IMR-90 (cell line): ENCODE measurements at regions not wholly inside any gene's neighbourhood (a gene's known extent, or its start where the extent isn't known, plus 50 kb on each side); places are given as distances from the start of the nearest gene placed in this dataset.

Source experiments
- ATAC-seq: fragments of 200-7000 bp; cut with Tn5 transposase; 2 replicates; pipeline ENCODE4 v1.9.1; 2020; ENCODE audit warnings: low read depth, mild to moderate bottlenecking, moderate library complexity
- BruUV-seq: library from RNA; stranded (reverse); fragments of 400-500 nt; replicated peaks from 2 replicates; lab custom pipeline; 2021; lab: Mats Ljungman, UMichigan
- CTCF ChIA-PET: fragments of 300-600 bp; formaldehyde crosslinking; extraction: SDS; loops from one replicate; lab custom pipeline; 2021; ENCODE audit warnings: antibody characterized with exemption; lab: Yijun Ruan, JAX
- POLR2A ChIA-PET: fragments of 300-600 bp; sonication (Branson Sonifier 250); formaldehyde crosslinking; loops from one replicate; lab custom pipeline; 2022; ENCODE audit warnings: antibody characterized with exemption; ENCODE audit not compliant: unreplicated experiment; lab: Charles Lee
- DNase-seq: peaks from one replicate; pipeline ENCODE4 v3.0.0; 2013
- H2AFZ ChIP-seq: replicated peaks from 2 replicates; pipeline ENCODE3; 2013; ENCODE audit warnings: low read length, mild to moderate bottlenecking; ENCODE audit not compliant: poor library complexity
- H2AK5ac ChIP-seq: 2 replicates; pipeline ENCODE4 v1.6.1; 2013; ENCODE audit warnings: low read depth, low read length, inconsistent platforms
- H2AK9ac ChIP-seq: replicated peaks from 2 replicates; pipeline ENCODE3; 2013; ENCODE audit warnings: mild to moderate bottlenecking, low read depth, low read length, moderate library complexity; ENCODE audit not compliant: poor library complexity
- H2BK120ac ChIP-seq: 2 replicates; pipeline ENCODE4 v1.6.1; 2013; ENCODE audit warnings: low read depth, low read length, inconsistent platforms
- H2BK15ac ChIP-seq: 3 replicates; pipeline ENCODE4 v1.6.1; 2013; ENCODE audit warnings: low read depth, low read length, inconsistent platforms
- H2BK20ac ChIP-seq: 2 replicates; pipeline ENCODE4 v1.6.1; 2013; ENCODE audit warnings: low read depth, mild to moderate bottlenecking, inconsistent platforms, low read length, moderate library complexity
- H2BK5ac ChIP-seq: 2 replicates; pipeline ENCODE4 v1.6.1; 2013; ENCODE audit warnings: mild to moderate bottlenecking, low read depth, low read length, inconsistent platforms; ENCODE audit not compliant: poor library complexity, severe bottlenecking
- H3K14ac ChIP-seq: replicated peaks from 2 replicates; pipeline ENCODE4 v1.6.1; 2013; ENCODE audit warnings: low read depth, low read length, inconsistent platforms
- H3K18ac ChIP-seq: 2 replicates; pipeline ENCODE4 v1.6.1; 2013; ENCODE audit warnings: low read depth, low read length, control low read depth
- H3K23ac ChIP-seq: 2 replicates; pipeline ENCODE4 v1.6.1; 2013; ENCODE audit warnings: low read depth, low read length, inconsistent platforms
- H3K27ac ChIP-seq: 2 replicates; pipeline ENCODE4 v1.5.1; 2013; ENCODE audit warnings: mild to moderate bottlenecking, control low read depth, low read length; ENCODE audit not compliant: insufficient read depth
- H3K27me3 ChIP-seq: 2 replicates; pipeline ENCODE4 v1.6.1; 2013; ENCODE audit warnings: low read length; ENCODE audit not compliant: control insufficient read depth, insufficient read depth
- H3K36me3 ChIP-seq: 2 replicates; pipeline ENCODE4 v1.6.1; 2013; ENCODE audit warnings: low read length, mixed read lengths; ENCODE audit not compliant: control insufficient read depth, insufficient read depth
- H3K4ac ChIP-seq: 2 replicates; pipeline ENCODE4 v1.6.1; 2013; ENCODE audit warnings: low read depth, low read length, inconsistent platforms
- H3K4me1 ChIP-seq: 2 replicates; pipeline ENCODE4 v1.6.1; 2013; ENCODE audit warnings: low read length, mixed read lengths; ENCODE audit not compliant: control insufficient read depth, insufficient read depth
- H3K4me2 ChIP-seq: 2 replicates; pipeline ENCODE4 v1.6.1; 2013; ENCODE audit warnings: low read depth, mild to moderate bottlenecking, control low read depth, low read length, moderate library complexity
- H3K4me3 ChIP-seq: 2 replicates; pipeline ENCODE4 v1.5.1; 2013; ENCODE audit warnings: low read depth, mild to moderate bottlenecking, control low read depth, low read length, moderate library complexity; ENCODE audit not compliant: insufficient read depth
- H3K56ac ChIP-seq: 2 replicates; pipeline ENCODE4 v1.6.1; 2013; ENCODE audit warnings: low read length, inconsistent platforms; ENCODE audit not compliant: insufficient read depth; ENCODE audit errors: extremely low read depth
- H3K79me1 ChIP-seq, 2 experiments: 2 replicates each; pipeline ENCODE4 v1.6.1; 2013; ENCODE audit warnings: low read length in 2 of 2, inconsistent platforms in 1 of 2, low read depth in 1 of 2
- H3K9ac ChIP-seq: 2 replicates; pipeline ENCODE4 v1.6.1; 2013; ENCODE audit warnings: low read depth, low read length, control low read depth
- H3K9me1 ChIP-seq: 2 replicates; pipeline ENCODE4 v1.6.1; 2013; ENCODE audit warnings: low read length, inconsistent platforms; ENCODE audit not compliant: insufficient read depth
- H3K9me3 ChIP-seq: 2 replicates; pipeline ENCODE4 v1.6.1; 2013; ENCODE audit warnings: low read length; ENCODE audit not compliant: control insufficient read depth, insufficient read depth
- H4K20me1 ChIP-seq: 2 replicates; pipeline ENCODE4 v1.6.1; 2013; ENCODE audit warnings: low read length, inconsistent platforms; ENCODE audit not compliant: insufficient read depth
- H4K5ac ChIP-seq: 2 replicates; pipeline ENCODE4 v1.6.1; 2013; ENCODE audit warnings: mild to moderate bottlenecking, low read depth, low read length, control low read depth
- H4K8ac ChIP-seq, 2 experiments: 2 replicates each; pipeline ENCODE4 v1.6.1; 2013; ENCODE audit warnings: low read depth in 2 of 2, low read length in 2 of 2, control low read depth in 1 of 2, inconsistent platforms in 1 of 2
- H4K91ac ChIP-seq: 2 replicates; pipeline ENCODE4 v1.6.1; 2013; ENCODE audit warnings: low read depth, low read length, inconsistent platforms; ENCODE audit not compliant: insufficient read depth
- CEBPB ChIP-seq: IDR thresholded peaks from 2 replicates; pipeline ENCODE4 v1.6.1; 2012; ENCODE audit warnings: low read depth, low read length, improper control_type of control experiment
- ELK1 ChIP-seq: fragments of 150-350 bp; IDR thresholded peaks from 2 replicates; pipeline ENCODE4 v1.6.1; 2016; ENCODE audit warnings: low read depth, mild to moderate bottlenecking, low read length, moderate library complexity, borderline replicate concordance
- FOS ChIP-seq: fragments of 150-350 bp; IDR thresholded peaks from 2 replicates; pipeline ENCODE4 v1.6.1; 2016; ENCODE audit warnings: low read depth, low read length
- POLR2A ChIP-seq: IDR thresholded peaks from 2 replicates; pipeline ENCODE4 v1.6.1; 2012; ENCODE audit warnings: mild to moderate bottlenecking, low read depth, low read length
- RAD21 ChIP-seq: IDR thresholded peaks from 2 replicates; pipeline ENCODE4 v1.6.1; 2012; ENCODE audit warnings: low read length, improper control_type of control experiment
- RFX5 ChIP-seq: IDR thresholded peaks from 2 replicates; pipeline ENCODE4 v1.8.0; 2012; ENCODE audit warnings: low read depth, mild to moderate bottlenecking, low read length, moderate library complexity
- WGBS, 2 experiments: methylation state at CpG; one replicate each; pipeline versions ENCODE4 v1.1.5 to v1.1.7; 2013; ENCODE audit warnings: missing lambda C conversion rate in 2 of 2; ENCODE audit not compliant: insufficient read length in 1 of 2; ENCODE audit errors: extremely low coverage in 2 of 2; 5-methylcytosine and 5-hydroxymethylcytosine counted together
- dilution Hi-C: fragments of 300-500 bp; cut with HindIII; formaldehyde crosslinking; loops from one replicate; pipeline ENCODE4 v1.14.3; 2018; ENCODE audit warnings: low sequenced_read_pairs; ENCODE audit not compliant: unreplicated experiment
- in situ Hi-C: fragments of 300-500 bp; cut with MboI; formaldehyde crosslinking; loops from 3 replicates; pipeline ENCODE4 v1.14.3; 2019; ENCODE audit warnings: low sequenced_read_pairs, inconsistent platforms, mixed read lengths
- intact Hi-C: fragments of 100-400 bp; cut with micrococcal nuclease; formaldehyde crosslinking; loops from 2 replicates; pipeline ENCODE4 v1.10.0; 2022

DNA sequence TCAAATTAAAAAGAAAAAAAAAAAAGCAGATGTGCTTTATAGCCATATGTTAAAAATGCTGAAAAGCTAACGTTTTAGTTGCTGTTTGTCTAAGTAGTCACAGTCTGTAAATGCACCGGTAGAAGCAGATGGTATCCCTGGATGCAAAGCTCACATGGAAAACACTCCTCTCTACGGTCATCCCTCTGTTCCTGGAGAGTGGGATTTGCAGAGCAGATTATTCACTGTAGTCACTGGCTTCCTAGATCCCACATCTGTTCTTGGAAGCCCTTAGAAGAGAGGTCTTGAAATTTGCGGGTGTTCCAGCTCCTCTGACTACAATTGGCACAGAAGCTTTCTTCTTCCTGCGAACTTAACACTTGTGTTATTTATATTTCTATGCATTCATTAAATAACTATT lies 186.6 kb downstream of the PMP22 start:
- TF ChIP-seq RAD21 (no peak), FOS (no peak), ELK1 (no peak), CEBPB (no peak), RFX5 (no peak), POLR2A (no peak)
- no peak overlapping the region for H4K8ac ChIP-seq
- in situ Hi-C loops, result no loop called here
- no peak for DNase-seq
- H3K79me1 ChIP-seq, result no peaks in the 10 kb centered on the region
- H3K4ac ChIP-seq, result no peak overlapping the region
- no peak overlapping the region for H4K91ac ChIP-seq
- H3K4me3 ChIP-seq, result no peak overlapping the region
- H3K27ac ChIP-seq, result no peak overlapping the region
- no peak overlapping the region for H4K5ac ChIP-seq
- no peaks in the 10 kb centered on the region for H3K9me3 ChIP-seq
- no peak overlapping the region for H3K9ac ChIP-seq
- no peak overlapping the region for H2AFZ ChIP-seq
- H2BK15ac ChIP-seq, result no peak overlapping the region
- H3K23ac ChIP-seq, result no peak overlapping the region
- peaks cover 12% of the 10 kb centered on the region for H3K27me3 ChIP-seq
- H2BK20ac ChIP-seq, result no peak overlapping the region
- H3K14ac ChIP-seq, result no peak overlapping the region
- no peak overlapping the region for H2BK120ac ChIP-seq
- no peak overlapping the region for H2AK5ac ChIP-seq
- H2AK9ac ChIP-seq, result no peak overlapping the region
- POLR2A ChIA-PET, result no interaction called here
- H3K9me1 ChIP-seq, result no peaks in the 10 kb centered on the region
- dilution Hi-C loops, result no loop called here
- H4K20me1 ChIP-seq, result no peaks in the 10 kb centered on the region
- CTCF ChIA-PET, result no interaction called here
- no peak overlapping the region for H3K56ac ChIP-seq
- no peak overlapping the region for H3K18ac ChIP-seq
- no peak overlapping the region for H3K4me2 ChIP-seq
- H3K36me3 ChIP-seq, result no peaks in the 10 kb centered on the region
- no CpG with 5 or more reads among the region's 5 CpGs for WGBS, 2 experiments
- H2BK5ac ChIP-seq, result no peak overlapping the region
- ATAC-seq, result no peak
- BruUV-seq, result no TSS peak
- intact Hi-C loops, result no loop called here
- no peaks in the 10 kb centered on the region for H3K4me1 ChIP-seq
